H1 (cell line): ENCODE measurements at regions not wholly inside any gene's neighbourhood (a gene's known extent, or its start where the extent isn't known, plus 50 kb on each side); places are given as distances from the start of the nearest gene placed in this dataset.

Experiments
- CTCF ChIA-PET: fragments of 300-600 bp; sonication (Branson Sonifier 250); formaldehyde crosslinking; loops from one replicate; lab custom pipeline; 2021; ENCODE audit not compliant: partially characterized antibody; lab: Charles Lee
- POLR2A ChIA-PET: fragments of 300-600 bp; sonication (Branson Sonifier 250); formaldehyde crosslinking; loops from one replicate; lab custom pipeline; 2021; ENCODE audit warnings: inconsistent platforms; ENCODE audit not compliant: partially characterized antibody; lab: Charles Lee
- DNase-seq, 2 experiments: peaks; one replicate each; pipeline versions ENCODE4 v3.0.0 to v3.0.0-alpha.2; 2010 to 2022; ENCODE audit warnings: low spot score in 2 of 2, low read depth in 1 of 2, mixed read lengths in 1 of 2
- FAIRE-seq: peaks from 2 replicates; lab custom pipeline; 2011; peaks lifted over from hg19 to GRCh38; lab: Jason Lieb, UNC
- H2AFZ ChIP-seq: 2 replicates; pipeline ENCODE4 v1.8.1; 2012; ENCODE audit warnings: low read length, inconsistent platforms
- H2AK5ac ChIP-seq: 2 replicates; pipeline ENCODE4 v1.6.1; 2013; ENCODE audit warnings: low read depth, low read length
- H2BK120ac ChIP-seq: replicated peaks from 2 replicates; pipeline ENCODE3; 2013; ENCODE audit warnings: low read depth, low read length, inconsistent platforms
- H2BK12ac ChIP-seq: 2 replicates; pipeline ENCODE4 v1.6.1; 2013; ENCODE audit warnings: low read depth, low read length
- H2BK15ac ChIP-seq: 2 replicates; pipeline ENCODE4 v1.6.1; 2013; ENCODE audit warnings: low read length
- H2BK20ac ChIP-seq: 2 replicates; pipeline ENCODE4 v1.6.1; 2013; ENCODE audit warnings: low read length
- H2BK5ac ChIP-seq: 2 replicates; pipeline ENCODE4 v1.6.1; 2013; ENCODE audit warnings: low read depth, low read length
- H3K14ac ChIP-seq: 2 replicates; pipeline ENCODE4 v1.6.1; 2013; ENCODE audit warnings: inconsistent platforms; ENCODE audit not compliant: insufficient read length
- H3K18ac ChIP-seq: 2 replicates; pipeline ENCODE4 v1.6.1; 2013; ENCODE audit warnings: low read length; ENCODE audit errors: extremely low read depth
- H3K23ac ChIP-seq: 2 replicates; pipeline ENCODE4 v1.6.1; 2013; ENCODE audit warnings: inconsistent platforms; ENCODE audit not compliant: insufficient read length
- H3K23me2 ChIP-seq: 2 replicates; pipeline ENCODE4 v1.6.1; 2013; ENCODE audit warnings: low read depth, low read length
- H3K27ac ChIP-seq: 2 replicates; pipeline ENCODE4 v1.6.1; 2011; ENCODE audit warnings: low read depth, low read length, inconsistent platforms
- H3K27me3 ChIP-seq, 4 experiments: replicated peaks in 1 of 4; 1 replicate in 1 of 4; 2 replicates in 3 of 4; pipeline versions ENCODE4 v1.6.1 to v1.8.1; 2011 to 2013; ENCODE audit warnings: low read length in 3 of 4, mild to moderate bottlenecking in 3 of 4, inconsistent platforms in 2 of 4, mixed read lengths in 2 of 4, moderate library complexity in 1 of 4; ENCODE audit not compliant: control insufficient read depth in 3 of 4, insufficient read depth in 3 of 4; ENCODE audit errors: extremely low read depth in 1 of 4
- H3K36me3 ChIP-seq, 4 experiments: 2 replicates each; pipeline versions ENCODE4 v1.6.1 to v1.8.1; 2011 to 2013; ENCODE audit warnings: mild to moderate bottlenecking in 4 of 4, low read length in 3 of 4, moderate library complexity in 2 of 4, control low read depth in 1 of 4, inconsistent platforms in 1 of 4; ENCODE audit not compliant: insufficient read depth in 4 of 4, control insufficient read depth in 2 of 4
- H3K4ac ChIP-seq: replicated peaks from 2 replicates; pipeline ENCODE3; 2013; ENCODE audit warnings: low read length, low read depth, mixed read lengths, inconsistent platforms; ENCODE audit not compliant: insufficient read length
- H3K4me1 ChIP-seq, 4 experiments: replicated peaks in 1 of 4; 1 replicate in 1 of 4; 2 replicates in 3 of 4; pipeline versions ENCODE4 v1.6.1 to v1.8.1; 2011 to 2013; ENCODE audit warnings: low read length in 3 of 4, inconsistent platforms in 2 of 4, mixed read lengths in 1 of 4; ENCODE audit not compliant: insufficient read depth in 4 of 4, control insufficient read depth in 3 of 4
- H3K4me2 ChIP-seq, 2 experiments: 2 replicates each; pipeline versions ENCODE4 v1.6.1 to v1.8.1; 2011 to 2013; ENCODE audit warnings: low read depth in 2 of 2, low read length in 2 of 2, control low read depth in 1 of 2, inconsistent platforms in 1 of 2, mild to moderate bottlenecking in 1 of 2; ENCODE audit not compliant: insufficient read depth in 1 of 2
- H3K4me3 ChIP-seq, 4 experiments: fragments of 200-600, 300-600 bp in 1 of 4; sonication (generic), shearing (Covaris generic), sonication (Bioruptor Twin) in 1 of 4; 2 replicates each; pipeline versions ENCODE4 v1.5.1 to v1.8.1; 2011 to 2016; ENCODE audit warnings: low read length in 4 of 4, low read depth in 3 of 4, control low read depth in 2 of 4, inconsistent platforms in 2 of 4, mild to moderate bottlenecking in 2 of 4, mixed read lengths in 1 of 4, moderate library complexity in 1 of 4; ENCODE audit not compliant: insufficient read depth in 2 of 4; ENCODE audit errors: extremely low read depth in 1 of 4
- H3K56ac ChIP-seq: replicated peaks from 2 replicates; pipeline ENCODE3; 2013; ENCODE audit warnings: low read depth, mild to moderate bottlenecking, mixed read lengths, low read length, inconsistent platforms; ENCODE audit not compliant: insufficient read length
- H3K79me1 ChIP-seq: 2 replicates; pipeline ENCODE4 v1.6.1; 2013; ENCODE audit warnings: low read depth, low read length, control low read depth
- H3K79me2 ChIP-seq, 2 experiments: 2 replicates each; pipeline versions ENCODE4 v1.6.1 to v1.8.1; 2012 to 2013; ENCODE audit warnings: low read length in 2 of 2, mild to moderate bottlenecking in 2 of 2, inconsistent platforms in 1 of 2; ENCODE audit not compliant: insufficient read depth in 2 of 2, control insufficient read depth in 1 of 2
- H3K9ac ChIP-seq, 4 experiments: replicated peaks in 1 of 4; 1 replicate in 1 of 4; 2 replicates in 3 of 4; pipeline versions ENCODE4 v1.6.1 to v1.8.1; 2011 to 2013; ENCODE audit warnings: low read depth in 3 of 4, low read length in 3 of 4, control low read depth in 2 of 4, mild to moderate bottlenecking in 2 of 4, moderate library complexity in 2 of 4, inconsistent platforms in 1 of 4; ENCODE audit errors: extremely low read depth in 1 of 4
- H3K9me3 ChIP-seq, 2 experiments: 2 replicates each; pipeline versions ENCODE4 v1.6.1 to v1.8.1; 2012 to 2013; ENCODE audit warnings: mild to moderate bottlenecking in 2 of 2, moderate library complexity in 2 of 2, control low read depth in 1 of 2, inconsistent platforms in 1 of 2, low read depth in 1 of 2, low read length in 1 of 2, mixed read lengths in 1 of 2; ENCODE audit not compliant: insufficient read depth in 2 of 2
- H4K20me1 ChIP-seq, 2 experiments: replicated peaks in 1 of 2; 2 replicates each; pipeline versions ENCODE3 to v1.8.1; 2011 to 2013; ENCODE audit warnings: inconsistent platforms in 2 of 2, low read length in 2 of 2, mild to moderate bottlenecking in 1 of 2; ENCODE audit not compliant: insufficient read depth in 2 of 2, control insufficient read depth in 1 of 2
- H4K5ac ChIP-seq: 2 replicates; pipeline ENCODE4 v1.6.1; 2013; ENCODE audit warnings: low read length, low read depth, mixed read lengths, inconsistent platforms; ENCODE audit not compliant: insufficient read length
- H4K8ac ChIP-seq: 2 replicates; pipeline ENCODE4 v1.8.0; 2013; ENCODE audit warnings: mild to moderate bottlenecking, moderate library complexity, low read length, inconsistent platforms; ENCODE audit not compliant: insufficient read depth; ENCODE audit errors: extremely low read depth
- H4K91ac ChIP-seq: replicated peaks from 2 replicates; pipeline ENCODE3; 2013; ENCODE audit warnings: low read length, mixed read lengths, inconsistent platforms; ENCODE audit not compliant: insufficient read length
- BRCA1 ChIP-seq: IDR thresholded peaks from 2 replicates; pipeline ENCODE4 v1.6.1; 2012; ENCODE audit warnings: low read depth, low read length, improper control_type of control experiment
- KDM5A ChIP-seq: fragments of 200-600 bp; IDR thresholded peaks from 2 replicates; pipeline ENCODE4 v1.7.1; 2012; ENCODE audit warnings: mild to moderate bottlenecking, low read length, inconsistent platforms, mixed read lengths
- WGBS, 2 experiments: shearing (Covaris generic) in 1 of 2; methylation state at CpG; one replicate each; pipeline versions ENCODE4 v1.1.6 to v1.1.7; 2013 to 2015; ENCODE audit warnings: low lambda C conversion rate in 2 of 2, mixed read lengths in 2 of 2, inconsistent platforms in 1 of 2, low coverage in 1 of 2, missing lambda C conversion rate in 1 of 2; ENCODE audit not compliant: insufficient replicate concordance in 2 of 2, insufficient coverage in 1 of 2, insufficient read length in 1 of 2; ENCODE audit errors: extremely low coverage in 1 of 2, missing lambda C conversion rate in 1 of 2; 5-methylcytosine and 5-hydroxymethylcytosine counted together

DNA sequence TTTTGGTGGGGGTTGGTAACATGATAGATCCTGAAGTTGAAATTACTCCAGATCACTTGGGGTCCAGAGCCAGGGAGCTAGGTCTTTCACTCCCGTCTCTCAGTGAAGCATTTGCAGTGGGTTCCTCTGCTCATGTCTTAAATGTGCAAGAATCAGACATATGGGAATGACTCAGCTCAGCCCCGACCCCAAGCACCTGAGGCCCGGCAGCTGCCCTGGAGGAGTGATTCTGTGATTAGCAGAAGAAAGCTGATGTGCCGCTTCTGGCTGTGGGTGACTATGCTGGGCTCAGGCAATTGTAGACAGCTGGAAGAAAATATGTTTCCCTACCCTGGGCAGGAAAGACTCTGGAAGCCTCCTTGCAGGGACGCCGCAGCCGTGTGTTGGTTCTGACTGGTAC is 601.7 kb downstream of the NPHP4 start:
- Histone ChIP-seq H3K27me3 (no peaks in the 10 kb centered on the region), H2BK12ac (no peak overlapping the region), H3K36me3 (no peaks in the 10 kb centered on the region), H3K14ac (no peak overlapping the region), H4K5ac (no peak overlapping the region), H3K56ac (no peak overlapping the region), H3K18ac (no peak overlapping the region), H2AK5ac (no peak overlapping the region), H3K9ac (no peak overlapping the region), H3K4me1 (no peaks in the 10 kb centered on the region), H3K27ac (no peak overlapping the region), H3K79me2 (no peaks in the 10 kb centered on the region), H2BK120ac (no peak overlapping the region), H2BK15ac (no peak overlapping the region), H3K9me3 (no peaks in the 10 kb centered on the region), H3K4ac (no peak overlapping the region), H3K23me2 (peaks cover 10% of the 10 kb centered on the region), H3K4me2 (no peak overlapping the region), H2BK20ac (no peak overlapping the region), H2AFZ (no peak overlapping the region), H3K23ac (no peak overlapping the region), H4K20me1 (peaks cover 0 to 6% of the 10 kb centered on the region in 2 experiments), H3K4me3 (no peak overlapping the region), H4K8ac (no peak overlapping the region), H3K79me1 (no peaks in the 10 kb centered on the region), H2BK5ac (no peak overlapping the region), H4K91ac (no peak overlapping the region)
- WGBS, 2 experiments = 93% methylated on average over 7 of the region's 7 CpGs; no CpG with 5 or more reads in 1 of the 2 experiments
- no peak for FAIRE-seq
- ChIA-PET POLR2A (no interaction called here), CTCF (no interaction called here)
- DNase-seq = no peak
- TF ChIP-seq KDM5A = no peak
- no peak for TF ChIP-seq BRCA1
